ENCODE measurements at regions not wholly inside any gene's neighbourhood (a gene's known extent, or its start where the extent isn't known, plus 50 kb on each side); places are given as distances from the start of the nearest gene placed in this dataset.
"Not testable (repeated sequence)": the region's sequence is repeated elsewhere in the genome, so short reads cannot be mapped to it uniquely, and the experiment has no call there.

DNA sequence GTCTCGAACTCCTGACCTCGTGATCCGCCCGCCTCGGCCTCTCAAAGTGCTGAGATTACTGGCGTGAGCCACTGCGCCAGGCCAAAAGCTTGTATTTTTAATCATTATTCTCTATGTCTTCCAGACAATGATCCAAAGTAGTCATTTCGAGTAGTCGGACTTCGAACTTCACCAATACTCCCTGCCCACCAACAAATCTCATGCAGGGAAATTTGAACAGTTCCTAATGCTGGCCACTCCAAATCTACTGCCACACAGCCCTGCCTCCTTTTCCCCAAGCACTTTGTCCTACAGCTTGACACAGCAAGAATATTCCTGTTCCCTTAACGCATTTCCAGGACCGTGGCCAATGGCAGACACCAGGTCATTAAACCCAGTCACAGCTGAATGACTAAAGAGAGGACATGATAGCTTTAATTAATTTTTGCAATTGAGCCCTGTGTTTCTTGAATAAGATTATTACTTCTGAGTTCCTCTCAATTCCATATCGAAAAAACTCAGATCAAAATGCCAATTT lies 142.3 kb upstream of the NRP1 start:
- Histone ChIP-seq H3K4me3 (ENCODE audit: low read depth in 1 of 2, low read length in 2 of 2) (no peak overlapping the region), H3K27me3 (ENCODE audit: insufficient read depth, low read length, poor library complexity) (no peaks in the 10 kb centered on the region), H3K4me1 (ENCODE audit: insufficient read depth, low read length) (no peaks in the 10 kb centered on the region), H3K27ac (ENCODE audit: low read length) (no peak overlapping the region), H3K36me3 (ENCODE audit: insufficient read depth, low read length) (no peaks in the 10 kb centered on the region), H3K9me3 (ENCODE audit: insufficient read depth, low read length, severe bottlenecking) (no peaks in the 10 kb centered on the region), H3K9ac (ENCODE audit: low read depth, low read length) (no peak overlapping the region), H4K20me1 (ENCODE audit: insufficient read depth, low read length) (no peaks in the 10 kb centered on the region), H3K4me2 (ENCODE audit: insufficient read depth, low read length) (no peak overlapping the region), H2AFZ (ENCODE audit: low read depth, low read length) (no peak overlapping the region), H3K79me2 (ENCODE audit: insufficient read depth, low read length) (no peaks in the 10 kb centered on the region)
- DNase-seq (no peak), ATAC-seq (ENCODE audit: insufficient read depth, low read depth) (no peak)
- TF ChIP-seq EZH2 (IDR thresholded peaks at IDR 0.05; ENCODE audit: borderline replicate concordance, low read depth, low read length, severe bottlenecking): no peak
- TF ChIP-seq, protein P1, sequence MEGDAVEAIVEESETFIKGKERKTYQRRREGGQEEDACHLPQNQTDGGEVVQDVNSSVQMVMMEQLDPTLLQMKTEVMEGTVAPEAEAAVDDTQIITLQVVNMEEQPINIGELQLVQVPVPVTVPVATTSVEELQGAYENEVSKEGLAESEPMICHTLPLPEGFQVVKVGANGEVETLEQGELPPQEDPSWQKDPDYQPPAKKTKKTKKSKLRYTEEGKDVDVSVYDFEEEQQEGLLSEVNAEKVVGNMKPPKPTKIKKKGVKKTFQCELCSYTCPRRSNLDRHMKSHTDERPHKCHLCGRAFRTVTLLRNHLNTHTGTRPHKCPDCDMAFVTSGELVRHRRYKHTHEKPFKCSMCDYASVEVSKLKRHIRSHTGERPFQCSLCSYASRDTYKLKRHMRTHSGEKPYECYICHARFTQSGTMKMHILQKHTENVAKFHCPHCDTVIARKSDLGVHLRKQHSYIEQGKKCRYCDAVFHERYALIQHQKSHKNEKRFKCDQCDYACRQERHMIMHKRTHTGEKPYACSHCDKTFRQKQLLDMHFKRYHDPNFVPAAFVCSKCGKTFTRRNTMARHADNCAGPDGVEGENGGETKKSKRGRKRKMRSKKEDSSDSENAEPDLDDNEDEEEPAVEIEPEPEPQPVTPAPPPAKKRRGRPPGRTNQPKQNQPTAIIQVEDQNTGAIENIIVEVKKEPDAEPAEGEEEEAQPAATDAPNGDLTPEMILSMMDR (IDR thresholded peaks at IDR 0.05; ENCODE audit: borderline replicate concordance, extremely low read depth, low read length, poor library complexity, severe bottlenecking): no peak

DNA sequence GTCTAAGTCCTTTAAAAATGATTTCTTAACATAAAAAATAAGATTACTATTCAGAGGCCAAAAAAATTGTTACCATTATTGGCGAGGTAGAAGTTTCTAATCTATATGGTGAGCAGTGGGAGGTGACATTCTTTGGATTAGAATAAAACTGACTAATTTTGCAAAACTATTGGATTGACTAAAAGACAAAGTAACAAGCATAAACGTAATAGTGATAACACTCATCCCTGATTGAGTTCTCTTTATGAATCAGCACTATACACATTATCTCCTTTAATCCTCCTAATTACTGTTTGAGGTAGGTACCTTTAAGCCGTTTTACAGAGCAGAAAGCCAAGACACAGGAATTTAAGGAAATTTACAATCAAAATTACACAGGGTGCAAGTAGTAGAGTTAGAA lies 139.2 kb upstream of the NRP1 start:
- no peaks in the 10 kb centered on the region for H3K79me2 ChIP-seq (ENCODE audit: insufficient read depth, low read length)
- H3K4me1 ChIP-seq (ENCODE audit: insufficient read depth, low read length): no peaks in the 10 kb centered on the region
- ATAC-seq (ENCODE audit: insufficient read depth, low read depth) (no peak), DNase-seq (no peak)
- no peaks in the 10 kb centered on the region for H4K20me1 ChIP-seq (ENCODE audit: insufficient read depth, low read length)
- H3K27ac ChIP-seq (ENCODE audit: low read length): no peak overlapping the region
- no peak overlapping the region for H3K9ac ChIP-seq (ENCODE audit: low read depth, low read length)
- no peaks in the 10 kb centered on the region for H3K9me3 ChIP-seq (ENCODE audit: insufficient read depth, low read length, severe bottlenecking)
- no peak overlapping the region for H3K4me2 ChIP-seq (ENCODE audit: insufficient read depth, low read length)
- H3K4me3 ChIP-seq (ENCODE audit: low read depth in 1 of 2, low read length in 2 of 2): no peak overlapping the region
- H3K36me3 ChIP-seq (ENCODE audit: insufficient read depth, low read length): no peaks in the 10 kb centered on the region
- H2AFZ ChIP-seq (ENCODE audit: low read depth, low read length): no peak overlapping the region
- no peaks in the 10 kb centered on the region for H3K27me3 ChIP-seq (ENCODE audit: insufficient read depth, low read length, poor library complexity)
- no peak for TF ChIP-seq EZH2 (IDR thresholded peaks at IDR 0.05; ENCODE audit: borderline replicate concordance, low read depth, low read length, severe bottlenecking)
- TF ChIP-seq, protein P1 (IDR thresholded peaks at IDR 0.05; ENCODE audit: borderline replicate concordance, extremely low read depth, low read length, poor library complexity, severe bottlenecking): no peak

DNA sequence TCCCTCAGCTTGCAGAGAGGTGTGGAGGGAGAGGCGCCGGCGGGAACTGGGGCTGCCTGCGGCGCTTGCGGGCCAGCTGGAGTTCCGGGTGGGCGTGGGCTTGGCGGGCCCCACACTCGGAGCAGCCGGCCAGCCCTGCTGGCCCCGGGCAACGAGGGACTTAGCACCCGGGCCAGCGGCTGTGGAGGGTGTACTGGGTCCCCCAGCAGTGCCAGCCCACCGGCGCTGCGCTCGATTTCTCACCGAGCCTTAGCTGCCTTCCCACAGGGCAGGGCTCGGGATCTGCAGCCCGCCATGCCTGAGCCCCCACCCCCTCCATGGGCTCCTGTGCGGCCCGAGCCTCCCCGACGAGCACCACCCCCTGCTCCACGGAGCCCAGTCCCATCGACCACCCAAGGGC lies 133.5 kb upstream of the NRP1 start:
- H3K27ac ChIP-seq (ENCODE audit: low read length); H3K36me3 ChIP-seq (ENCODE audit: insufficient read depth, low read length); H3K9me3 ChIP-seq (ENCODE audit: insufficient read depth, low read length, severe bottlenecking); H3K4me3 ChIP-seq (ENCODE audit: low read depth in 1 of 2, low read length in 2 of 2); H3K9ac ChIP-seq (ENCODE audit: low read depth, low read length); H2AFZ ChIP-seq (ENCODE audit: low read depth, low read length); H3K79me2 ChIP-seq (ENCODE audit: insufficient read depth, low read length); DNase-seq; ATAC-seq (ENCODE audit: insufficient read depth, low read depth); H3K27me3 ChIP-seq (ENCODE audit: insufficient read depth, low read length, poor library complexity); H3K4me2 ChIP-seq (ENCODE audit: insufficient read depth, low read length); H3K4me1 ChIP-seq (ENCODE audit: insufficient read depth, low read length); H4K20me1 ChIP-seq (ENCODE audit: insufficient read depth, low read length): not testable (repeated sequence)

DNA sequence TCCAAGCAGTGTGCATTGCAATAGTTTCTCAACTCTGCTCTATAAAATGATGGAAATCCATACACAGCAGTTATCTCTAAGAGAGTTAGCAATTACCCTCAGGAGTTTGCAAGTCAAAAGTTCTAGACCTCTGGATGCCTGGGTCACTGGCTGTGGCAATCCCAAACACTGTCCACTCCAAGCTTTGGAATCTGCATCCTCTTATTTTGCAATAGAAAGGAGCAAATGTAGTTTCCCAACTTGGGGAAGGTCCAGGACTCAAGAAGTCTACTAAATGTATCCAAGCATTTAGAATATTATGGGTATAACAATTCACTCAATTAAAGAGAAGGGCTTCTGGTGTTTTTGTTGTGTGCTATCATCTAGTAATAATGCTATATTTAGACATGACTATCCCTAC lies 131.3 kb upstream of the NRP1 start:
- Histone ChIP-seq H2AFZ (ENCODE audit: low read depth, low read length) (no peak overlapping the region), H3K79me2 (ENCODE audit: insufficient read depth, low read length) (no peaks in the 10 kb centered on the region), H3K4me2 (ENCODE audit: insufficient read depth, low read length) (no peak overlapping the region), H4K20me1 (ENCODE audit: insufficient read depth, low read length) (no peaks in the 10 kb centered on the region), H3K36me3 (ENCODE audit: insufficient read depth, low read length) (no peaks in the 10 kb centered on the region), H3K4me3 (ENCODE audit: low read depth in 1 of 2, low read length in 2 of 2) (no peak overlapping the region), H3K9ac (ENCODE audit: low read depth, low read length) (no peak overlapping the region), H3K4me1 (ENCODE audit: insufficient read depth, low read length) (no peaks in the 10 kb centered on the region), H3K27ac (ENCODE audit: low read length) (no peak overlapping the region), H3K27me3 (ENCODE audit: insufficient read depth, low read length, poor library complexity) (no peaks in the 10 kb centered on the region), H3K9me3 (ENCODE audit: insufficient read depth, low read length, severe bottlenecking) (no peaks in the 10 kb centered on the region)
- DNase-seq (no peak), ATAC-seq (ENCODE audit: insufficient read depth, low read depth) (no peak)
- no peak for TF ChIP-seq EZH2 (IDR thresholded peaks at IDR 0.05; ENCODE audit: borderline replicate concordance, low read depth, low read length, severe bottlenecking)
- TF ChIP-seq, protein P1 (IDR thresholded peaks at IDR 0.05; ENCODE audit: borderline replicate concordance, extremely low read depth, low read length, poor library complexity, severe bottlenecking): no peak
